Fibroblast of lung (primary cell): ENCODE measurements at regions not wholly inside any gene's neighbourhood (a gene's known extent, or its start where the extent isn't known, plus 50 kb on each side); places are given as distances from the start of the nearest gene placed in this dataset.

Experiments used
- DNase-seq, 2 donors: peaks; one replicate each; pipeline versions ENCODE4 v3.0.0 to v3.0.0-alpha.2; 2010; ENCODE audit warnings: low read depth in 2 of 2
- H2AFZ ChIP-seq: 2 replicates; pipeline ENCODE4 v1.5.1; 2012; ENCODE audit warnings: low read length, control low read depth, inconsistent platforms
- H3K27ac ChIP-seq: 2 replicates; pipeline ENCODE4 v1.5.1; 2011; ENCODE audit warnings: low read length, control low read depth; ENCODE audit not compliant: insufficient read depth
- H3K27me3 ChIP-seq: 2 replicates; pipeline ENCODE4 v1.5.1; 2011; ENCODE audit warnings: mild to moderate bottlenecking, low read length; ENCODE audit not compliant: control insufficient read depth, insufficient read depth
- H3K36me3 ChIP-seq: 2 replicates; pipeline ENCODE4 v1.5.1; 2011; ENCODE audit warnings: low read length; ENCODE audit not compliant: control insufficient read depth, insufficient read depth
- H3K4me1 ChIP-seq: 2 replicates; pipeline ENCODE4 v1.5.1; 2011; ENCODE audit warnings: low read length; ENCODE audit not compliant: control insufficient read depth, insufficient read depth; ENCODE audit errors: extremely low read depth
- H3K4me2 ChIP-seq: 2 replicates; pipeline ENCODE4 v1.5.1; 2011; ENCODE audit warnings: low read length, control low read depth; ENCODE audit not compliant: insufficient read depth; ENCODE audit errors: extremely low read depth
- H3K4me3 ChIP-seq, 4 experiments: fragments of 200-600 bp in 1 of 4; sonication (generic) in 1 of 4; replicated peaks in 1 of 4; 2 replicates each; pipeline ENCODE4 v1.5.1; 2011 to 2016; ENCODE audit warnings: low read length in 4 of 4, low read depth in 3 of 4, mild to moderate bottlenecking in 3 of 4, control low read depth in 2 of 4, inconsistent platforms in 1 of 4, mixed read lengths in 1 of 4; ENCODE audit not compliant: insufficient read depth in 1 of 4; ENCODE audit errors: control extremely low read depth in 1 of 4
- H3K79me2 ChIP-seq: 2 replicates; pipeline ENCODE4 v1.5.1; 2012; ENCODE audit warnings: mild to moderate bottlenecking, low read length, inconsistent platforms; ENCODE audit not compliant: control insufficient read depth, insufficient read depth
- H3K9ac ChIP-seq: 2 replicates; pipeline ENCODE4 v1.5.1; 2011; ENCODE audit warnings: mild to moderate bottlenecking, low read length, control low read depth; ENCODE audit not compliant: insufficient read depth
- H3K9me3 ChIP-seq: 2 replicates; pipeline ENCODE4 v1.5.1; 2012; ENCODE audit warnings: low read depth, low read length; ENCODE audit not compliant: control insufficient read depth, insufficient read depth
- H4K20me1 ChIP-seq: 2 replicates; pipeline ENCODE4 v1.5.1; 2011; ENCODE audit warnings: low read length; ENCODE audit not compliant: control insufficient read depth, insufficient read depth; ENCODE audit errors: extremely low read depth
- CTCF ChIP-seq, 2 donors: IDR thresholded peaks in 1 of 2; conservative IDR thresholded peaks in 1 of 2; 1 replicate in 1 of 2; 2 replicates in 1 of 2; pipeline ENCODE4 v1.5.1; 2011 to 2012; ENCODE audit warnings: low read length in 2 of 2, control low read depth in 1 of 2, inconsistent platforms in 1 of 2, low read depth in 1 of 2, mild to moderate bottlenecking in 1 of 2
- EZH2 ChIP-seq: IDR thresholded peaks from 2 replicates; pipeline ENCODE4 v1.5.1; 2012; ENCODE audit warnings: low read length, control low read depth, mild to moderate bottlenecking; ENCODE audit errors: missing control alignments

- H3K36me3 ChIP-seq = no peaks in the 10 kb centered on the region
- no peaks in the 10 kb centered on the region for H3K9me3 ChIP-seq
- H3K27me3 ChIP-seq = no peaks in the 10 kb centered on the region
- H3K27ac ChIP-seq = no peak overlapping the region
- no peak overlapping the region for H3K9ac ChIP-seq
- H3K4me3 ChIP-seq = no peak overlapping the region
- no peaks in the 10 kb centered on the region for H4K20me1 ChIP-seq
- H3K4me2 ChIP-seq = no peak overlapping the region
- TF ChIP-seq EZH2 (no peak), CTCF (conservative IDR thresholded peaks at IDR 0.05 in 1 of 2, IDR thresholded peaks at IDR 0.05 in 1 of 2; ENCODE audit: low read depth in 1 of 2, low read length in 2 of 2) (no peak)
- no peak overlapping the region for H2AFZ ChIP-seq
- H3K4me1 ChIP-seq = no peaks in the 10 kb centered on the region
- H3K79me2 ChIP-seq = no peaks in the 10 kb centered on the region
- no peak for DNase-seq
These were observed 220.5 kb upstream of the ATP5MC3 start for GRCh38 chr2:175401956-175402469.

- H3K4me2 ChIP-seq = no peak overlapping the region
- no peaks in the 10 kb centered on the region for H3K79me2 ChIP-seq
- no peaks in the 10 kb centered on the region for H3K4me1 ChIP-seq
- H3K36me3 ChIP-seq = no peaks in the 10 kb centered on the region
- H2AFZ ChIP-seq = no peak overlapping the region
- H3K27me3 ChIP-seq = no peaks in the 10 kb centered on the region
- H3K9me3 ChIP-seq = no peaks in the 10 kb centered on the region
- no peaks in the 10 kb centered on the region for H4K20me1 ChIP-seq
- H3K4me3 ChIP-seq = no peak overlapping the region
- DNase-seq = no peak
- H3K27ac ChIP-seq = no peak overlapping the region
- H3K9ac ChIP-seq = no peak overlapping the region
- no peak for TF ChIP-seq EZH2
- no peak for TF ChIP-seq CTCF (conservative IDR thresholded peaks at IDR 0.05 in 1 of 2, IDR thresholded peaks at IDR 0.05 in 1 of 2; ENCODE audit: low read depth in 1 of 2, low read length in 2 of 2)
These were observed 219.5 kb upstream of the ATP5MC3 start for GRCh38 chr2:175400975-175401374.

- no peak overlapping the region for H3K9ac ChIP-seq
- no peak overlapping the region for H3K4me3 ChIP-seq
- no peak overlapping the region for H3K4me2 ChIP-seq
- H3K36me3 ChIP-seq = no peaks in the 10 kb centered on the region
- no peaks in the 10 kb centered on the region for H3K79me2 ChIP-seq
- H3K9me3 ChIP-seq = no peaks in the 10 kb centered on the region
- no peak for DNase-seq
- TF ChIP-seq EZH2 (no peak), CTCF (conservative IDR thresholded peaks at IDR 0.05 in 1 of 2, IDR thresholded peaks at IDR 0.05 in 1 of 2; ENCODE audit: low read depth in 1 of 2, low read length in 2 of 2) (no peak)
- H3K27ac ChIP-seq = no peak overlapping the region
- no peak overlapping the region for H2AFZ ChIP-seq
- no peaks in the 10 kb centered on the region for H3K4me1 ChIP-seq
- no peaks in the 10 kb centered on the region for H4K20me1 ChIP-seq
- no peaks in the 10 kb centered on the region for H3K27me3 ChIP-seq
These were observed 217.8 kb upstream of the ATP5MC3 start for GRCh38 chr2:175399326-175399725.
